Prostate gland (tissue), 2 donors: ENCODE measurements at regions not wholly inside any gene's neighbourhood (a gene's known extent, or its start where the extent isn't known, plus 50 kb on each side); places are given as distances from the start of the nearest gene placed in this dataset.

ENCODE experiments used
- DNase-seq: peaks from one replicate; pipeline ENCODE4 v3.0.0-alpha.2; 2019; ENCODE audit warnings: low spot score
- H3K27ac ChIP-seq, 2 donors: fragments of 200-600 bp; sonication (generic); 2 replicates each; pipeline ENCODE4 v1.5.1; 2017 to 2019
- H3K27me3 ChIP-seq: fragments of 200-600 bp; sonication (generic); replicated peaks from 2 replicates; pipeline ENCODE4 v1.5.1; 2019; ENCODE audit not compliant: insufficient read depth
- H3K36me3 ChIP-seq, 2 donors: fragments of 200-600 bp; sonication (generic); 1 replicate in 1 of 2; 2 replicates in 1 of 2; pipeline versions ENCODE4 v1.5.1 to v1.8.1; 2017 to 2019
- H3K4me1 ChIP-seq: fragments of 200-600 bp; sonication (generic); replicated peaks from 2 replicates; pipeline ENCODE4 v1.5.1; 2019
- H3K4me3 ChIP-seq, 2 donors: fragments of 200-600 bp; sonication (generic); 2 replicates each; pipeline ENCODE4 v1.5.1; 2017 to 2019
- H3K9me3 ChIP-seq: fragments of 200-600 bp; sonication (generic); 2 replicates; pipeline ENCODE4 v1.5.1; 2017
- CTCF ChIP-seq, 4 experiments: fragments of 200-600 bp in 2 of 4; fragments of 450-650 bp in 2 of 4; sonication (generic) in 2 of 4; IDR thresholded peaks; 1 replicate in 3 of 4; 2 replicates in 1 of 4; pipeline ENCODE4 v1.5.1; 2016 to 2019; ENCODE audit warnings: antibody characterized with exemption in 4 of 4, mild to moderate bottlenecking in 2 of 4, moderate library complexity in 2 of 4
- POLR2A ChIP-seq: fragments of 450-650 bp; IDR thresholded peaks from one replicate; pipeline ENCODE4 v1.6.1; 2016; ENCODE audit warnings: antibody characterized with exemption, mild to moderate bottlenecking
- POLR2AphosphoS5 ChIP-seq: sonication (generic); formaldehyde crosslinking; IDR thresholded peaks from one replicate; pipeline ENCODE4 v1.6.1; 2017; ENCODE audit warnings: antibody characterized with exemption
- WGBS: methylation state at CpG from one replicate; pipeline ENCODE4 v1.1.5; 2018; 5-methylcytosine and 5-hydroxymethylcytosine counted together
- intact Hi-C: fragments of 100-400 bp; cut with DNase I; formaldehyde crosslinking; loops from one replicate; pipeline ENCODE4 v1.14.2; 2022

GRCh38 chr10:33759191-33759590, 424.7 kb upstream of the NRP1 start:
- Histone ChIP-seq H3K4me3 (no peak overlapping the region), H3K9me3 (no peaks in the 10 kb centered on the region), H3K27ac (no peak overlapping the region), H3K27me3 (no peaks in the 10 kb centered on the region), H3K36me3 (no peaks in the 10 kb centered on the region), H3K4me1 (no peaks in the 10 kb centered on the region)
- TF ChIP-seq POLR2AphosphoS5 = no peak
- no peak for TF ChIP-seq CTCF (IDR thresholded peaks at IDR 0.05)
- no peak for TF ChIP-seq POLR2A
- no peak for DNase-seq
- intact Hi-C loops = no loop called here
- 45% methylated on average over 5 of the region's 5 CpGs for WGBS

GRCh38 chr10:33758299-33758698, 423.8 kb upstream of the NRP1 start:
- TF ChIP-seq POLR2AphosphoS5 (no peak), POLR2A (no peak), CTCF (IDR thresholded peaks at IDR 0.05) (no peak)
- Histone ChIP-seq H3K4me1 (no peaks in the 10 kb centered on the region), H3K9me3 (no peaks in the 10 kb centered on the region), H3K4me3 (no peak overlapping the region), H3K36me3 (no peaks in the 10 kb centered on the region), H3K27ac (no peak overlapping the region), H3K27me3 (no peaks in the 10 kb centered on the region)
- DNase-seq = no peak
- intact Hi-C loops = no loop called here
- WGBS = 17% methylated on average over 3 of the region's 3 CpGs

GRCh38 chr10:33754052-33754451, 419.6 kb upstream of the NRP1 start:
- no peaks in the 10 kb centered on the region for H3K9me3 ChIP-seq
- no peak for TF ChIP-seq POLR2AphosphoS5
- TF ChIP-seq CTCF (IDR thresholded peaks at IDR 0.05) = no peak
- TF ChIP-seq POLR2A = no peak
- peaks cover 4% of the 10 kb centered on the region for H3K4me1 ChIP-seq
- no peak overlapping the region for H3K27ac ChIP-seq
- H3K4me3 ChIP-seq = no peak overlapping the region
- H3K36me3 ChIP-seq = no peaks in the 10 kb centered on the region
- WGBS = 95% methylated on average over 4 of the region's 4 CpGs
- intact Hi-C loops = no loop called here
- no peak for DNase-seq
- H3K27me3 ChIP-seq = no peaks in the 10 kb centered on the region

- H3K36me3 ChIP-seq = no peaks in the 10 kb centered on the region
- TF ChIP-seq CTCF (IDR thresholded peaks at IDR 0.05) (no peak), POLR2A (no peak), POLR2AphosphoS5 (peak; percentile 20)
- peaks cover 6% of the 10 kb centered on the region for H3K4me1 ChIP-seq
- intact Hi-C loops = no loop called here
- H3K9me3 ChIP-seq = no peaks in the 10 kb centered on the region
- DNase-seq = no peak
- WGBS = 56% methylated on average over 3 of the region's 3 CpGs
- no peak overlapping the region for H3K4me3 ChIP-seq
- no peaks in the 10 kb centered on the region for H3K27me3 ChIP-seq
- H3K27ac ChIP-seq = no peak overlapping the region
Observed at GRCh38 chr10:33753389-33753788, 418.9 kb upstream of the NRP1 start.

- Histone ChIP-seq H3K27me3 (no peaks in the 10 kb centered on the region), H3K4me1 (peaks cover 6% of the 10 kb centered on the region), H3K9me3 (no peaks in the 10 kb centered on the region), H3K27ac (no peak overlapping the region), H3K36me3 (no peaks in the 10 kb centered on the region), H3K4me3 (no peak overlapping the region)
- no peak for TF ChIP-seq POLR2A
- TF ChIP-seq CTCF (IDR thresholded peaks at IDR 0.05) = no peak
- no peak for TF ChIP-seq POLR2AphosphoS5
- intact Hi-C loops = no loop called here
- no peak for DNase-seq
- WGBS = 51% methylated on average over 4 of the region's 4 CpGs
Observed at GRCh38 chr10:33749790-33750189, 415.3 kb upstream of the NRP1 start.
